ENCODE measurements at regions not wholly inside any gene's neighbourhood (a gene's known extent, or its start where the extent isn't known, plus 50 kb on each side); places are given as distances from the start of the nearest gene placed in this dataset.

GRCh38 chr21:34199121-34199910, 125.9 kb downstream of the MRPS6 start (continued):
- TF ChIP-seq, protein P1, sequence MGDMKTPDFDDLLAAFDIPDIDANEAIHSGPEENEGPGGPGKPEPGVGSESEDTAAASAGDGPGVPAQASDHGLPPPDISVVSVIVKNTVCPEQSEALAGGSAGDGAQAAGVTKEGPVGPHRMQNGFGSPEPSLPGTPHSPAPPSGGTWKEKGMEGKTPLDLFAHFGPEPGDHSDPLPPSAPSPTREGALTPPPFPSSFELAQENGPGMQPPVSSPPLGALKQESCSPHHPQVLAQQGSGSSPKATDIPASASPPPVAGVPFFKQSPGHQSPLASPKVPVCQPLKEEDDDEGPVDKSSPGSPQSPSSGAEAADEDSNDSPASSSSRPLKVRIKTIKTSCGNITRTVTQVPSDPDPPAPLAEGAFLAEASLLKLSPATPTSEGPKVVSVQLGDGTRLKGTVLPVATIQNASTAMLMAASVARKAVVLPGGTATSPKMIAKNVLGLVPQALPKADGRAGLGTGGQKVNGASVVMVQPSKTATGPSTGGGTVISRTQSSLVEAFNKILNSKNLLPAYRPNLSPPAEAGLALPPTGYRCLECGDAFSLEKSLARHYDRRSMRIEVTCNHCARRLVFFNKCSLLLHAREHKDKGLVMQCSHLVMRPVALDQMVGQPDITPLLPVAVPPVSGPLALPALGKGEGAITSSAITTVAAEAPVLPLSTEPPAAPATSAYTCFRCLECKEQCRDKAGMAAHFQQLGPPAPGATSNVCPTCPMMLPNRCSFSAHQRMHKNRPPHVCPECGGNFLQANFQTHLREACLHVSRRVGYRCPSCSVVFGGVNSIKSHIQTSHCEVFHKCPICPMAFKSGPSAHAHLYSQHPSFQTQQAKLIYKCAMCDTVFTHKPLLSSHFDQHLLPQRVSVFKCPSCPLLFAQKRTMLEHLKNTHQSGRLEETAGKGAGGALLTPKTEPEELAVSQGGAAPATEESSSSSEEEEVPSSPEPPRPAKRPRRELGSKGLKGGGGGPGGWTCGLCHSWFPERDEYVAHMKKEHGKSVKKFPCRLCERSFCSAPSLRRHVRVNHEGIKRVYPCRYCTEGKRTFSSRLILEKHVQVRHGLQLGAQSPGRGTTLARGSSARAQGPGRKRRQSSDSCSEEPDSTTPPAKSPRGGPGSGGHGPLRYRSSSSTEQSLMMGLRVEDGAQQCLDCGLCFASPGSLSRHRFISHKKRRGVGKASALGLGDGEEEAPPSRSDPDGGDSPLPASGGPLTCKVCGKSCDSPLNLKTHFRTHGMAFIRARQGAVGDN (CRISPR knock-in tag; IDR thresholded peaks at IDR 0.05), result peak; percentile 37
- TF ChIP-seq MAX (IDR thresholded peaks at IDR 0.05), result peak; percentile 62; the same call in 1 of the 2 replicates
- TF ChIP-seq HMG20A (CRISPR knock-in tag; IDR thresholded peaks at IDR 0.05; ENCODE audit: borderline replicate concordance), result no peak
- TF ChIP-seq ZNF331 (CRISPR knock-in tag; IDR thresholded peaks at IDR 0.05), result peak; percentile 61; the same call in 1 of the 2 replicates
- TF ChIP-seq REL (CRISPR knock-in tag; conservative IDR thresholded peaks at IDR 0.05), result no peak
- TF ChIP-seq TOPORS (CRISPR knock-in tag; IDR thresholded peaks at IDR 0.05), result no peak
- TF ChIP-seq, protein P2, sequence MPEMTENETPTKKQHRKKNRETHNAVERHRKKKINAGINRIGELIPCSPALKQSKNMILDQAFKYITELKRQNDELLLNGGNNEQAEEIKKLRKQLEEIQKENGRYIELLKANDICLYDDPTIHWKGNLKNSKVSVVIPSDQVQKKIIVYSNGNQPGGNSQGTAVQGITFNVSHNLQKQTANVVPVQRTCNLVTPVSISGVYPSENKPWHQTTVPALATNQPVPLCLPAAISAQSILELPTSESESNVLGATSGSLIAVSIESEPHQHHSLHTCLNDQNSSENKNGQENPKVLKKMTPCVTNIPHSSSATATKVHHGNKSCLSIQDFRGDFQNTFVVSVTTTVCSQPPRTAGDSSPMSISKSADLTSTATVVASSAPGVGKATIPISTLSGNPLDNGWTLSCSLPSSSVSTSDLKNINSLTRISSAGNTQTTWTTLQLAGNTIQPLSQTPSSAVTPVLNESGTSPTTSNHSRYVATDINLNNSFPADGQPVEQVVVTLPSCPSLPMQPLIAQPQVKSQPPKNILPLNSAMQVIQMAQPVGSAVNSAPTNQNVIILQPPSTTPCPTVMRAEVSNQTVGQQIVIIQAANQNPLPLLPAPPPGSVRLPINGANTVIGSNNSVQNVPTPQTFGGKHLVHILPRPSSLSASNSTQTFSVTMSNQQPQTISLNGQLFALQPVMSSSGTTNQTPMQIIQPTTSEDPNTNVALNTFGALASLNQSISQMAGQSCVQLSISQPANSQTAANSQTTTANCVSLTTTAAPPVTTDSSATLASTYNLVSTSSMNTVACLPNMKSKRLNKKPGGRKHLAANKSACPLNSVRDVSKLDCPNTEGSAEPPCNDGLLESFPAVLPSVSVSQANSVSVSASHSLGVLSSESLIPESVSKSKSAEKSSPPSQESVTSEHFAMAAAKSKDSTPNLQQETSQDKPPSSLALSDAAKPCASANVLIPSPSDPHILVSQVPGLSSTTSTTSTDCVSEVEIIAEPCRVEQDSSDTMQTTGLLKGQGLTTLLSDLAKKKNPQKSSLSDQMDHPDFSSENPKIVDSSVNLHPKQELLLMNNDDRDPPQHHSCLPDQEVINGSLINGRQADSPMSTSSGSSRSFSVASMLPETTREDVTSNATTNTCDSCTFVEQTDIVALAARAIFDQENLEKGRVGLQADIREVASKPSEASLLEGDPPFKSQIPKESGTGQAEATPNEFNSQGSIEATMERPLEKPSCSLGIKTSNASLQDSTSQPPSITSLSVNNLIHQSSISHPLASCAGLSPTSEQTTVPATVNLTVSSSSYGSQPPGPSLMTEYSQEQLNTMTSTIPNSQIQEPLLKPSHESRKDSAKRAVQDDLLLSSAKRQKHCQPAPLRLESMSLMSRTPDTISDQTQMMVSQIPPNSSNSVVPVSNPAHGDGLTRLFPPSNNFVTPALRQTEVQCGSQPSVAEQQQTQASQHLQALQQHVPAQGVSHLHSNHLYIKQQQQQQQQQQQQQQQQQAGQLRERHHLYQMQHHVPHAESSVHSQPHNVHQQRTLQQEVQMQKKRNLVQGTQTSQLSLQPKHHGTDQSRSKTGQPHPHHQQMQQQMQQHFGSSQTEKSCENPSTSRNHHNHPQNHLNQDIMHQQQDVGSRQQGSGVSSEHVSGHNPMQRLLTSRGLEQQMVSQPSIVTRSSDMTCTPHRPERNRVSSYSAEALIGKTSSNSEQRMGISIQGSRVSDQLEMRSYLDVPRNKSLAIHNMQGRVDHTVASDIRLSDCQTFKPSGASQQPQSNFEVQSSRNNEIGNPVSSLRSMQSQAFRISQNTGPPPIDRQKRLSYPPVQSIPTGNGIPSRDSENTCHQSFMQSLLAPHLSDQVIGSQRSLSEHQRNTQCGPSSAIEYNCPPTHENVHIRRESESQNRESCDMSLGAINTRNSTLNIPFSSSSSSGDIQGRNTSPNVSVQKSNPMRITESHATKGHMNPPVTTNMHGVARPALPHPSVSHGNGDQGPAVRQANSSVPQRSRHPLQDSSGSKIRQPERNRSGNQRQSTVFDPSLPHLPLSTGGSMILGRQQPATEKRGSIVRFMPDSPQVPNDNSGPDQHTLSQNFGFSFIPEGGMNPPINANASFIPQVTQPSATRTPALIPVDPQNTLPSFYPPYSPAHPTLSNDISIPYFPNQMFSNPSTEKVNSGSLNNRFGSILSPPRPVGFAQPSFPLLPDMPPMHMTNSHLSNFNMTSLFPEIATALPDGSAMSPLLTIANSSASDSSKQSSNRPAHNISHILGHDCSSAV (CRISPR knock-in tag; IDR thresholded peaks at IDR 0.05; ENCODE audit: borderline replicate concordance), result no peak
- no peak for TF ChIP-seq NFRKB (IDR thresholded peaks at IDR 0.05)
- no peak for TF ChIP-seq ATF6 (CRISPR knock-in tag; conservative IDR thresholded peaks at IDR 0.05)
- no peak for TF ChIP-seq CEBPB (IDR thresholded peaks at IDR 0.05; ENCODE audit: borderline replicate concordance, low read depth, low read length)
- no peak for TF ChIP-seq NCOA2 (CRISPR knock-in tag; IDR thresholded peaks at IDR 0.05)
- TF ChIP-seq ZFAT (CRISPR knock-in tag; conservative IDR thresholded peaks at IDR 0.05), result no peak
- TF ChIP-seq SAP130 (CRISPR knock-in tag; IDR thresholded peaks at IDR 0.05; ENCODE audit: low read depth), result peak; percentile 47; the same call in 1 of the 2 replicates
- no peak for TF ChIP-seq ZFP82 (CRISPR knock-in tag; IDR thresholded peaks at IDR 0.05; ENCODE audit: borderline replicate concordance)
- no peak for TF ChIP-seq ZBTB3 (CRISPR knock-in tag; IDR thresholded peaks at IDR 0.05; ENCODE audit: borderline replicate concordance, low read depth)
- TF ChIP-seq ZFP62 (CRISPR knock-in tag; IDR thresholded peaks at IDR 0.05), result no peak

Data from HepG2 (cell line).